ENCODE measurements at regions not wholly inside any gene's neighbourhood (a gene's known extent, or its start where the extent isn't known, plus 50 kb on each side); places are given as distances from the start of the nearest gene placed in this dataset.

GRCh38 chr5:82674671-82675070 is 396.5 kb upstream of the RPS23 start:
- DNase-seq (ENCODE audit: low read depth), result no peak
- no peak for TF ChIP-seq CTCF (IDR thresholded peaks at IDR 0.05; ENCODE audit: low read depth, low read length, missing control alignments)
- H3K4me3 ChIP-seq (ENCODE audit: low read depth, low read length), result no peak overlapping the region

- no peak for TF ChIP-seq CTCF (IDR thresholded peaks at IDR 0.05; ENCODE audit: low read depth, low read length, missing control alignments)
- no peak overlapping the region for H3K4me3 ChIP-seq (ENCODE audit: low read depth, low read length)
- no peak for DNase-seq (ENCODE audit: low read depth)
Measured at GRCh38 chr5:82673057-82673809, 395.1 kb upstream of the RPS23 start.

GRCh38 chr5:82670692-82671091 is 392.5 kb upstream of the RPS23 start:
- DNase-seq (ENCODE audit: low read depth), result no peak
- no peak for TF ChIP-seq CTCF (IDR thresholded peaks at IDR 0.05; ENCODE audit: low read depth, low read length, missing control alignments)
- no peak overlapping the region for H3K4me3 ChIP-seq (ENCODE audit: low read depth, low read length)

GRCh38 chr5:82669720-82670119 is 391.6 kb upstream of the RPS23 start:
- no peak overlapping the region for H3K4me3 ChIP-seq (ENCODE audit: low read depth, low read length)
- TF ChIP-seq CTCF (IDR thresholded peaks at IDR 0.05; ENCODE audit: low read depth, low read length, missing control alignments), result no peak
- DNase-seq (ENCODE audit: low read depth), result no peak

- no peak for TF ChIP-seq CTCF (IDR thresholded peaks at IDR 0.05; ENCODE audit: low read depth, low read length, missing control alignments)
- no peak overlapping the region for H3K4me3 ChIP-seq (ENCODE audit: low read depth, low read length)
- DNase-seq (ENCODE audit: low read depth), result no peak
Measured at GRCh38 chr5:82666312-82666711, 388.2 kb upstream of the RPS23 start.

GRCh38 chr5:82664732-82665131 is 386.6 kb upstream of the RPS23 start:
- H3K4me3 ChIP-seq (ENCODE audit: low read depth, low read length), result no peak overlapping the region
- no peak for TF ChIP-seq CTCF (IDR thresholded peaks at IDR 0.05; ENCODE audit: low read depth, low read length, missing control alignments)
- DNase-seq (ENCODE audit: low read depth), result no peak

GRCh38 chr5:82663225-82663624 is 385.1 kb upstream of the RPS23 start:
- no peak for TF ChIP-seq CTCF (IDR thresholded peaks at IDR 0.05; ENCODE audit: low read depth, low read length, missing control alignments)
- no peak overlapping the region for H3K4me3 ChIP-seq (ENCODE audit: low read depth, low read length)
- no peak for DNase-seq (ENCODE audit: low read depth)

All from GM12864 (cell line).